NB4 (cell line): ENCODE measurements at regions not wholly inside any gene's neighbourhood (a gene's known extent, or its start where the extent isn't known, plus 50 kb on each side); places are given as distances from the start of the nearest gene placed in this dataset.

Experiments used
- CTCF ChIP-seq: IDR thresholded peaks from one replicate; pipeline ENCODE4 v1.5.1; 2012; ENCODE audit warnings: low read depth, low read length
- POLR2A ChIP-seq: IDR thresholded peaks from 2 replicates; pipeline ENCODE4 v1.6.1; 2011; ENCODE audit warnings: mild to moderate bottlenecking; ENCODE audit not compliant: insufficient read length; ENCODE audit errors: extremely low read depth

- TF ChIP-seq CTCF (no peak), POLR2A (no peak)
These were observed 381.0 kb upstream of the USP15 start for GRCh38 chr12:61879229-61879628.
